ENCODE measurements at regions not wholly inside any gene's neighbourhood (a gene's known extent, or its start where the extent isn't known, plus 50 kb on each side); places are given as distances from the start of the nearest gene placed in this dataset.

- Mint-ChIP-seq H3K27ac (ENCODE audit: unreplicated experiment) (peak overlapping the region; percentile 75), H3K4me1 (ENCODE audit: low read depth, unreplicated experiment) (peaks cover 19% of the 10 kb centered on the region)
- peak; percentile 30 for DNase-seq
Measured at GRCh38 chr3:150069154-150069527, 98.4 kb upstream of the PFN2 start.

GRCh38 chr3:150068440-150069153, 97.9 kb upstream of the PFN2 start:
- peaks cover 3% of the 10 kb centered on the region for H3K27me3 Mint-ChIP-seq (ENCODE audit: unreplicated experiment)
- peak overlapping the region; percentile 75 for H3K27ac Mint-ChIP-seq (ENCODE audit: unreplicated experiment)
- DNase-seq: no peak
- H3K36me3 Mint-ChIP-seq (ENCODE audit: unreplicated experiment): no peaks in the 10 kb centered on the region
- no peak overlapping the region for H3K4me3 Mint-ChIP-seq (ENCODE audit: unreplicated experiment)
- TF ChIP-seq CTCF (IDR thresholded peaks at IDR 0.05; ENCODE audit: partially characterized antibody, unreplicated experiment): no peak
- peaks cover 19% of the 10 kb centered on the region for H3K4me1 Mint-ChIP-seq (ENCODE audit: low read depth, unreplicated experiment)
- H3K9me3 Mint-ChIP-seq (ENCODE audit: unreplicated experiment): peaks cover 17% of the 10 kb centered on the region

More at GRCh38 chr3:150069154-150069527, 98.4 kb upstream of the PFN2 start:
- H3K9me3 Mint-ChIP-seq (ENCODE audit: unreplicated experiment): peaks cover 17% of the 10 kb centered on the region
- H3K36me3 Mint-ChIP-seq (ENCODE audit: unreplicated experiment): no peaks in the 10 kb centered on the region
- peak overlapping the region; percentile 22 for H3K4me3 Mint-ChIP-seq (ENCODE audit: unreplicated experiment)
- H3K27me3 Mint-ChIP-seq (ENCODE audit: unreplicated experiment): peaks cover 3% of the 10 kb centered on the region
- TF ChIP-seq CTCF (IDR thresholded peaks at IDR 0.05; ENCODE audit: partially characterized antibody, unreplicated experiment): no peak

- peaks cover 3% of the 10 kb centered on the region for H3K27me3 Mint-ChIP-seq (ENCODE audit: unreplicated experiment)
- no peak for TF ChIP-seq CTCF (IDR thresholded peaks at IDR 0.05; ENCODE audit: partially characterized antibody, unreplicated experiment)
Measured at GRCh38 chr3:150067561-150067960, 96.9 kb upstream of the PFN2 start.

GRCh38 chr3:150064971-150065370, 94.3 kb upstream of the PFN2 start:
- TF ChIP-seq CTCF (IDR thresholded peaks at IDR 0.05; ENCODE audit: partially characterized antibody, unreplicated experiment): no peak

More at GRCh38 chr3:150067561-150067960, 96.9 kb upstream of the PFN2 start:
- H3K4me3 Mint-ChIP-seq (ENCODE audit: unreplicated experiment): peak overlapping the region; percentile 21
- peaks cover 26% of the 10 kb centered on the region for H3K4me1 Mint-ChIP-seq (ENCODE audit: low read depth, unreplicated experiment)
- no peak overlapping the region for H3K27ac Mint-ChIP-seq (ENCODE audit: unreplicated experiment)
- H3K9me3 Mint-ChIP-seq (ENCODE audit: unreplicated experiment): peaks cover 17% of the 10 kb centered on the region
- DNase-seq: no peak
- H3K36me3 Mint-ChIP-seq (ENCODE audit: unreplicated experiment): no peaks in the 10 kb centered on the region

GRCh38 chr3:150063237-150063636, 92.5 kb upstream of the PFN2 start:
- Mint-ChIP-seq H3K4me3 (ENCODE audit: unreplicated experiment) (no peak overlapping the region), H3K27ac (ENCODE audit: unreplicated experiment) (no peak overlapping the region), H3K36me3 (ENCODE audit: unreplicated experiment) (no peaks in the 10 kb centered on the region), H3K9me3 (ENCODE audit: unreplicated experiment) (peaks cover 5% of the 10 kb centered on the region), H3K27me3 (ENCODE audit: unreplicated experiment) (peaks cover 3% of the 10 kb centered on the region), H3K4me1 (ENCODE audit: low read depth, unreplicated experiment) (peaks cover 29% of the 10 kb centered on the region)
- TF ChIP-seq CTCF (IDR thresholded peaks at IDR 0.05; ENCODE audit: partially characterized antibody, unreplicated experiment): no peak
- no peak for DNase-seq

More at GRCh38 chr3:150064971-150065370, 94.3 kb upstream of the PFN2 start:
- H3K4me1 Mint-ChIP-seq (ENCODE audit: low read depth, unreplicated experiment): peaks cover 38% of the 10 kb centered on the region
- peaks cover 3% of the 10 kb centered on the region for H3K27me3 Mint-ChIP-seq (ENCODE audit: unreplicated experiment)
- H3K4me3 Mint-ChIP-seq (ENCODE audit: unreplicated experiment): no peak overlapping the region
- H3K27ac Mint-ChIP-seq (ENCODE audit: unreplicated experiment): no peak overlapping the region
- H3K36me3 Mint-ChIP-seq (ENCODE audit: unreplicated experiment): no peaks in the 10 kb centered on the region
- peaks cover 12% of the 10 kb centered on the region for H3K9me3 Mint-ChIP-seq (ENCODE audit: unreplicated experiment)
- no peak for DNase-seq
